IMR-90 (cell line): ENCODE measurements at regions not wholly inside any gene's neighbourhood (a gene's known extent, or its start where the extent isn't known, plus 50 kb on each side); places are given as distances from the start of the nearest gene placed in this dataset.

Source experiments
- ATAC-seq: fragments of 200-7000 bp; cut with Tn5 transposase; 2 replicates; pipeline ENCODE4 v1.9.1; 2020; ENCODE audit warnings: low read depth, mild to moderate bottlenecking, moderate library complexity
- BruUV-seq: library from RNA; stranded (reverse); fragments of 400-500 nt; replicated peaks from 2 replicates; lab custom pipeline; 2021; lab: Mats Ljungman, UMichigan
- CTCF ChIA-PET: fragments of 300-600 bp; formaldehyde crosslinking; extraction: SDS; loops from one replicate; lab custom pipeline; 2021; ENCODE audit warnings: antibody characterized with exemption; lab: Yijun Ruan, JAX
- POLR2A ChIA-PET: fragments of 300-600 bp; sonication (Branson Sonifier 250); formaldehyde crosslinking; loops from one replicate; lab custom pipeline; 2022; ENCODE audit warnings: antibody characterized with exemption; ENCODE audit not compliant: unreplicated experiment; lab: Charles Lee
- DNase-seq: peaks from one replicate; pipeline ENCODE4 v3.0.0; 2013
- H2AFZ ChIP-seq: replicated peaks from 2 replicates; pipeline ENCODE3; 2013; ENCODE audit warnings: low read length, mild to moderate bottlenecking; ENCODE audit not compliant: poor library complexity
- H2AK5ac ChIP-seq: 2 replicates; pipeline ENCODE4 v1.6.1; 2013; ENCODE audit warnings: low read depth, low read length, inconsistent platforms
- H2AK9ac ChIP-seq: replicated peaks from 2 replicates; pipeline ENCODE3; 2013; ENCODE audit warnings: mild to moderate bottlenecking, low read depth, low read length, moderate library complexity; ENCODE audit not compliant: poor library complexity
- H2BK120ac ChIP-seq: 2 replicates; pipeline ENCODE4 v1.6.1; 2013; ENCODE audit warnings: low read depth, low read length, inconsistent platforms
- H2BK15ac ChIP-seq: 3 replicates; pipeline ENCODE4 v1.6.1; 2013; ENCODE audit warnings: low read depth, low read length, inconsistent platforms
- H2BK20ac ChIP-seq: 2 replicates; pipeline ENCODE4 v1.6.1; 2013; ENCODE audit warnings: low read depth, mild to moderate bottlenecking, inconsistent platforms, low read length, moderate library complexity
- H2BK5ac ChIP-seq: 2 replicates; pipeline ENCODE4 v1.6.1; 2013; ENCODE audit warnings: mild to moderate bottlenecking, low read depth, low read length, inconsistent platforms; ENCODE audit not compliant: poor library complexity, severe bottlenecking
- H3K14ac ChIP-seq: replicated peaks from 2 replicates; pipeline ENCODE4 v1.6.1; 2013; ENCODE audit warnings: low read depth, low read length, inconsistent platforms
- H3K18ac ChIP-seq: 2 replicates; pipeline ENCODE4 v1.6.1; 2013; ENCODE audit warnings: low read depth, low read length, control low read depth
- H3K23ac ChIP-seq: 2 replicates; pipeline ENCODE4 v1.6.1; 2013; ENCODE audit warnings: low read depth, low read length, inconsistent platforms
- H3K27ac ChIP-seq: 2 replicates; pipeline ENCODE4 v1.5.1; 2013; ENCODE audit warnings: mild to moderate bottlenecking, control low read depth, low read length; ENCODE audit not compliant: insufficient read depth
- H3K27me3 ChIP-seq: 2 replicates; pipeline ENCODE4 v1.6.1; 2013; ENCODE audit warnings: low read length; ENCODE audit not compliant: control insufficient read depth, insufficient read depth
- H3K36me3 ChIP-seq: 2 replicates; pipeline ENCODE4 v1.6.1; 2013; ENCODE audit warnings: low read length, mixed read lengths; ENCODE audit not compliant: control insufficient read depth, insufficient read depth
- H3K4ac ChIP-seq: 2 replicates; pipeline ENCODE4 v1.6.1; 2013; ENCODE audit warnings: low read depth, low read length, inconsistent platforms
- H3K4me1 ChIP-seq: 2 replicates; pipeline ENCODE4 v1.6.1; 2013; ENCODE audit warnings: low read length, mixed read lengths; ENCODE audit not compliant: control insufficient read depth, insufficient read depth
- H3K4me2 ChIP-seq: 2 replicates; pipeline ENCODE4 v1.6.1; 2013; ENCODE audit warnings: low read depth, mild to moderate bottlenecking, control low read depth, low read length, moderate library complexity
- H3K4me3 ChIP-seq: 2 replicates; pipeline ENCODE4 v1.5.1; 2013; ENCODE audit warnings: low read depth, mild to moderate bottlenecking, control low read depth, low read length, moderate library complexity; ENCODE audit not compliant: insufficient read depth
- H3K56ac ChIP-seq: 2 replicates; pipeline ENCODE4 v1.6.1; 2013; ENCODE audit warnings: low read length, inconsistent platforms; ENCODE audit not compliant: insufficient read depth; ENCODE audit errors: extremely low read depth
- H3K79me1 ChIP-seq, 2 experiments: 2 replicates each; pipeline ENCODE4 v1.6.1; 2013; ENCODE audit warnings: low read length in 2 of 2, inconsistent platforms in 1 of 2, low read depth in 1 of 2
- H3K9ac ChIP-seq: 2 replicates; pipeline ENCODE4 v1.6.1; 2013; ENCODE audit warnings: low read depth, low read length, control low read depth
- H3K9me1 ChIP-seq: 2 replicates; pipeline ENCODE4 v1.6.1; 2013; ENCODE audit warnings: low read length, inconsistent platforms; ENCODE audit not compliant: insufficient read depth
- H3K9me3 ChIP-seq: 2 replicates; pipeline ENCODE4 v1.6.1; 2013; ENCODE audit warnings: low read length; ENCODE audit not compliant: control insufficient read depth, insufficient read depth
- H4K20me1 ChIP-seq: 2 replicates; pipeline ENCODE4 v1.6.1; 2013; ENCODE audit warnings: low read length, inconsistent platforms; ENCODE audit not compliant: insufficient read depth
- H4K5ac ChIP-seq: 2 replicates; pipeline ENCODE4 v1.6.1; 2013; ENCODE audit warnings: mild to moderate bottlenecking, low read depth, low read length, control low read depth
- H4K8ac ChIP-seq, 2 experiments: 2 replicates each; pipeline ENCODE4 v1.6.1; 2013; ENCODE audit warnings: low read depth in 2 of 2, low read length in 2 of 2, control low read depth in 1 of 2, inconsistent platforms in 1 of 2
- H4K91ac ChIP-seq: 2 replicates; pipeline ENCODE4 v1.6.1; 2013; ENCODE audit warnings: low read depth, low read length, inconsistent platforms; ENCODE audit not compliant: insufficient read depth
- CEBPB ChIP-seq: IDR thresholded peaks from 2 replicates; pipeline ENCODE4 v1.6.1; 2012; ENCODE audit warnings: low read depth, low read length, improper control_type of control experiment
- CHD1 ChIP-seq: IDR thresholded peaks from 2 replicates; pipeline ENCODE4 v1.6.1; 2012; ENCODE audit warnings: low read depth, low read length, improper control_type of control experiment
- ELK1 ChIP-seq: fragments of 150-350 bp; IDR thresholded peaks from 2 replicates; pipeline ENCODE4 v1.6.1; 2016; ENCODE audit warnings: low read depth, mild to moderate bottlenecking, low read length, moderate library complexity, borderline replicate concordance
- FOS ChIP-seq: fragments of 150-350 bp; IDR thresholded peaks from 2 replicates; pipeline ENCODE4 v1.6.1; 2016; ENCODE audit warnings: low read depth, low read length
- MAFK ChIP-seq: IDR thresholded peaks from 2 replicates; pipeline ENCODE4 v1.6.1; 2012; ENCODE audit warnings: low read depth, low read length, improper control_type of control experiment
- MAZ ChIP-seq: IDR thresholded peaks from 2 replicates; pipeline ENCODE4 v1.6.1; 2012; ENCODE audit warnings: low read depth, mild to moderate bottlenecking, low read length, improper control_type of control experiment, moderate library complexity, borderline replicate concordance
- MXI1 ChIP-seq: IDR thresholded peaks from 2 replicates; pipeline ENCODE4 v1.6.1; 2012; ENCODE audit warnings: low read depth, mild to moderate bottlenecking, low read length, moderate library complexity, borderline replicate concordance
- NFE2L2 ChIP-seq: fragments of 150-350 bp; IDR thresholded peaks from 2 replicates; pipeline ENCODE4 v1.6.1; 2016; ENCODE audit warnings: low read depth, mild to moderate bottlenecking, low read length
- POLR2A ChIP-seq: IDR thresholded peaks from 2 replicates; pipeline ENCODE4 v1.6.1; 2012; ENCODE audit warnings: mild to moderate bottlenecking, low read depth, low read length
- RAD21 ChIP-seq: IDR thresholded peaks from 2 replicates; pipeline ENCODE4 v1.6.1; 2012; ENCODE audit warnings: low read length, improper control_type of control experiment
- SMC3 ChIP-seq: fragments of 150-350 bp; IDR thresholded peaks from 2 replicates; pipeline ENCODE4 v1.6.1; 2016; ENCODE audit warnings: low read depth, mild to moderate bottlenecking, antibody characterized with exemption, low read length, moderate library complexity
- WGBS, 2 experiments: methylation state at CpG; one replicate each; pipeline versions ENCODE4 v1.1.5 to v1.1.7; 2013; ENCODE audit warnings: missing lambda C conversion rate in 2 of 2; ENCODE audit not compliant: insufficient read length in 1 of 2; ENCODE audit errors: extremely low coverage in 2 of 2; 5-methylcytosine and 5-hydroxymethylcytosine counted together
- dilution Hi-C: fragments of 300-500 bp; cut with HindIII; formaldehyde crosslinking; loops from one replicate; pipeline ENCODE4 v1.14.3; 2018; ENCODE audit warnings: low sequenced_read_pairs; ENCODE audit not compliant: unreplicated experiment
- in situ Hi-C: fragments of 300-500 bp; cut with MboI; formaldehyde crosslinking; loops from 3 replicates; pipeline ENCODE4 v1.14.3; 2019; ENCODE audit warnings: low sequenced_read_pairs, inconsistent platforms, mixed read lengths
- intact Hi-C: fragments of 100-400 bp; cut with micrococcal nuclease; formaldehyde crosslinking; loops from 2 replicates; pipeline ENCODE4 v1.10.0; 2022
- TF ChIP-seq, protein P1 (sequence below): conservative IDR thresholded peaks from 2 replicates; pipeline ENCODE4 v1.5.1; 2012; ENCODE audit warnings: mild to moderate bottlenecking, low read depth, low read length, improper control_type of control experiment
- TF ChIP-seq, protein P2 (sequence below): fragments of 150-350 bp; IDR thresholded peaks from 2 replicates; pipeline ENCODE4 v1.6.1; 2017; ENCODE audit warnings: mild to moderate bottlenecking, antibody characterized with exemption, low read length, low read depth

DNA sequence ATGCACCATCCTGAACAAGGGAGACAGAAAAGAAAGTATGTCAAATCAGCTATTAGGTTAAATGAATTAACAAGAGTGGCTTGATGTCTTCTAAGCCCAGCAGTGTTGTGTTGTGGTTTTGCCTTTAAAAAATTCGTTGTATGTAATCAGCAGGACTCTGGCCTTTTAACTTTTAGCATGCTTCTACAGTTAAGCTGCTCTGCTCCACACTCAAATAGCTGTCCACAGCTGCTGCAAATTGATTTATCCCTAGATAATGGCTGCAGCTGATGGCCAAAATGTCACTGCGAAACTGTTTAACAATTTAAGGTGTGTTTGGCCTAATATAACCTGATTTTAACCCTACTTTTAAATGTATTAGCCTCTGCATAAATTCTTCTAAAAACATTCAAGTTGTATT, 85.8 kb downstream of the CXXC4 start:
- ChIA-PET CTCF (no interaction called here), POLR2A (no interaction called here)
- Histone ChIP-seq H2AK5ac (no peak overlapping the region), H2BK20ac (no peak overlapping the region), H3K4me2 (no peak overlapping the region), H2AFZ (no peak overlapping the region), H3K79me1 (no peaks in the 10 kb centered on the region), H3K23ac (no peak overlapping the region), H3K18ac (no peak overlapping the region), H3K4me1 (no peaks in the 10 kb centered on the region), H2BK5ac (no peak overlapping the region), H3K9me3 (peaks cover 3% of the 10 kb centered on the region; the same call in 1 of the 2 replicates), H3K9me1 (no peaks in the 10 kb centered on the region), H3K14ac (no peak overlapping the region), H3K9ac (no peak overlapping the region), H3K4ac (no peak overlapping the region), H4K5ac (no peak overlapping the region), H4K91ac (no peak overlapping the region), H3K27me3 (no peaks in the 10 kb centered on the region), H2BK15ac (no peak overlapping the region), H3K4me3 (no peak overlapping the region), H3K36me3 (no peaks in the 10 kb centered on the region), H3K56ac (no peak overlapping the region), H4K20me1 (no peaks in the 10 kb centered on the region), H3K27ac (no peak overlapping the region), H2AK9ac (no peak overlapping the region), H4K8ac (no peak overlapping the region), H2BK120ac (no peak overlapping the region)
- DNase-seq (no peak), ATAC-seq (no peak)
- TF ChIP-seq RAD21 (no peak), CHD1 (no peak), MAFK (no peak), MXI1 (no peak), SMC3 (no peak), POLR2A (no peak), CEBPB (no peak), MAZ (no peak), ELK1 (no peak), NFE2L2 (no peak), FOS (no peak)
- TF ChIP-seq, protein P1, sequence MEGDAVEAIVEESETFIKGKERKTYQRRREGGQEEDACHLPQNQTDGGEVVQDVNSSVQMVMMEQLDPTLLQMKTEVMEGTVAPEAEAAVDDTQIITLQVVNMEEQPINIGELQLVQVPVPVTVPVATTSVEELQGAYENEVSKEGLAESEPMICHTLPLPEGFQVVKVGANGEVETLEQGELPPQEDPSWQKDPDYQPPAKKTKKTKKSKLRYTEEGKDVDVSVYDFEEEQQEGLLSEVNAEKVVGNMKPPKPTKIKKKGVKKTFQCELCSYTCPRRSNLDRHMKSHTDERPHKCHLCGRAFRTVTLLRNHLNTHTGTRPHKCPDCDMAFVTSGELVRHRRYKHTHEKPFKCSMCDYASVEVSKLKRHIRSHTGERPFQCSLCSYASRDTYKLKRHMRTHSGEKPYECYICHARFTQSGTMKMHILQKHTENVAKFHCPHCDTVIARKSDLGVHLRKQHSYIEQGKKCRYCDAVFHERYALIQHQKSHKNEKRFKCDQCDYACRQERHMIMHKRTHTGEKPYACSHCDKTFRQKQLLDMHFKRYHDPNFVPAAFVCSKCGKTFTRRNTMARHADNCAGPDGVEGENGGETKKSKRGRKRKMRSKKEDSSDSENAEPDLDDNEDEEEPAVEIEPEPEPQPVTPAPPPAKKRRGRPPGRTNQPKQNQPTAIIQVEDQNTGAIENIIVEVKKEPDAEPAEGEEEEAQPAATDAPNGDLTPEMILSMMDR = no peak
- TF ChIP-seq, protein P2, sequence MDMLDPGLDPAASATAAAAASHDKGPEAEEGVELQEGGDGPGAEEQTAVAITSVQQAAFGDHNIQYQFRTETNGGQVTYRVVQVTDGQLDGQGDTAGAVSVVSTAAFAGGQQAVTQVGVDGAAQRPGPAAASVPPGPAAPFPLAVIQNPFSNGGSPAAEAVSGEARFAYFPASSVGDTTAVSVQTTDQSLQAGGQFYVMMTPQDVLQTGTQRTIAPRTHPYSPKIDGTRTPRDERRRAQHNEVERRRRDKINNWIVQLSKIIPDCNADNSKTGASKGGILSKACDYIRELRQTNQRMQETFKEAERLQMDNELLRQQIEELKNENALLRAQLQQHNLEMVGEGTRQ = no peak
- intact Hi-C loops (no loop called here), dilution Hi-C loops (no loop called here), in situ Hi-C loops (no loop called here)
- no TSS peak for BruUV-seq
- no CpG with 5 or more reads among the region's 2 CpGs for WGBS, 2 experiments
